K562 (cell line): ENCODE measurements at regions not wholly inside any gene's neighbourhood (a gene's known extent, or its start where the extent isn't known, plus 50 kb on each side); places are given as distances from the start of the nearest gene placed in this dataset.
A peak's percentile ranks its signal among the peaks of the same experiment; 100 is the strongest.

Experiments used
- CEBPG ChIP-seq, 3 experiments: fragments of 200-800 bp in 1 of 3; sonication (Bioruptor generic) in 1 of 3; sonication (generic) in 1 of 3; formaldehyde crosslinking in 1 of 3; IDR thresholded peaks in 2 of 3; conservative IDR thresholded peaks in 1 of 3; 2 replicates each; pipeline versions ENCODE4 v1.6.1 to v1.8.0; 2016 to 2022; ENCODE audit warnings: missing compliant biosample characterization in 2 of 3, missing genetic modification characterization in 2 of 3, mild to moderate bottlenecking in 1 of 3, missing genetic modification reagents in 1 of 3
- CHD2 ChIP-seq: IDR thresholded peaks from 2 replicates; pipeline ENCODE4 v1.6.1; 2011; ENCODE audit warnings: low read depth, low read length
- ELF2 ChIP-seq: fragments of 250-450 bp; sonication (Bioruptor Pico); IDR thresholded peaks from 2 replicates; pipeline ENCODE4 v1.5.0; 2021; ENCODE audit warnings: mild to moderate bottlenecking
- KAT2B ChIP-seq: IDR thresholded peaks from one replicate; pipeline ENCODE4 v1.6.1; 2012; ENCODE audit warnings: low read depth, mild to moderate bottlenecking, control low read depth, inconsistent platforms, low read length, moderate library complexity
- KLF1 ChIP-seq: fragments of 450-650 bp; IDR thresholded peaks from 2 replicates; pipeline ENCODE4 v1.6.1; 2016; ENCODE audit warnings: missing genetic modification characterization, missing compliant biosample characterization
- MYNN ChIP-seq, 2 experiments: sonication (generic); formaldehyde crosslinking in 1 of 2; IDR thresholded peaks; 2 replicates each; pipeline versions ENCODE4 v1.5.0 to v1.6.1; 2016 to 2020; ENCODE audit warnings: antibody characterized with exemption in 1 of 2, missing genetic modification reagents in 1 of 2
- NR2F6 ChIP-seq: fragments of 450-650 bp; formaldehyde crosslinking; IDR thresholded peaks from 2 replicates; pipeline ENCODE4 v1.4.0; 2020; ENCODE audit warnings: mild to moderate bottlenecking
- PHF21A ChIP-seq: fragments of 450-650 bp; IDR thresholded peaks from 2 replicates; pipeline ENCODE4 v1.6.1; 2017; ENCODE audit warnings: low read depth, borderline replicate concordance
- SPI1 ChIP-seq: IDR thresholded peaks from 2 replicates; pipeline ENCODE4 v1.6.1; 2011; ENCODE audit warnings: low read depth, low read length, control low read depth, borderline replicate concordance
- ZC3H4 ChIP-seq: sonication (generic); formaldehyde crosslinking; IDR thresholded peaks from 2 replicates; pipeline ENCODE4 v1.9.0; 2021; ENCODE audit warnings: missing genetic modification reagents, borderline replicate concordance
- ZC3H8 ChIP-seq: fragments of 450-650 bp; IDR thresholded peaks from 2 replicates; pipeline ENCODE4 v1.6.1; 2017
- ZEB2 ChIP-seq: fragments of 450-650 bp; IDR thresholded peaks from 2 replicates; pipeline ENCODE4 v1.6.1; 2016
- ZZZ3 ChIP-seq: fragments of 450-650 bp; IDR thresholded peaks from 2 replicates; pipeline ENCODE4 v1.6.1; 2016; ENCODE audit warnings: antibody characterized with exemption, mild to moderate bottlenecking, moderate library complexity
- TF ChIP-seq, protein P1 (sequence below), 2 experiments: fragments of 450-650 bp; formaldehyde crosslinking in 1 of 2; IDR thresholded peaks; 2 replicates each; pipeline versions ENCODE4 v1.4.0 to v1.6.1; 2014 to 2020; ENCODE audit warnings: mild to moderate bottlenecking in 2 of 2, borderline replicate concordance in 1 of 2, low read depth in 1 of 2
- TF ChIP-seq, protein P2 (sequence below), 3 experiments: IDR thresholded peaks in 2 of 3; conservative IDR thresholded peaks in 1 of 3; 2 replicates each; pipeline ENCODE4 v1.5.1; 2011 to 2012; ENCODE audit warnings: low read length in 3 of 3, mild to moderate bottlenecking in 3 of 3, control low read depth in 2 of 3, improper control_type of control experiment in 1 of 3, inconsistent platforms in 1 of 3, low read depth in 1 of 3, mixed read lengths in 1 of 3, moderate library complexity in 1 of 3; ENCODE audit not compliant: insufficient read depth in 2 of 3
- TF ChIP-seq, protein P3 (sequence below): fragments of 450-650 bp; conservative IDR thresholded peaks from 2 replicates; pipeline ENCODE4 v1.6.1; 2016; ENCODE audit warnings: missing genetic modification characterization, low read depth, mild to moderate bottlenecking, control low read depth, missing compliant biosample characterization

DNA sequence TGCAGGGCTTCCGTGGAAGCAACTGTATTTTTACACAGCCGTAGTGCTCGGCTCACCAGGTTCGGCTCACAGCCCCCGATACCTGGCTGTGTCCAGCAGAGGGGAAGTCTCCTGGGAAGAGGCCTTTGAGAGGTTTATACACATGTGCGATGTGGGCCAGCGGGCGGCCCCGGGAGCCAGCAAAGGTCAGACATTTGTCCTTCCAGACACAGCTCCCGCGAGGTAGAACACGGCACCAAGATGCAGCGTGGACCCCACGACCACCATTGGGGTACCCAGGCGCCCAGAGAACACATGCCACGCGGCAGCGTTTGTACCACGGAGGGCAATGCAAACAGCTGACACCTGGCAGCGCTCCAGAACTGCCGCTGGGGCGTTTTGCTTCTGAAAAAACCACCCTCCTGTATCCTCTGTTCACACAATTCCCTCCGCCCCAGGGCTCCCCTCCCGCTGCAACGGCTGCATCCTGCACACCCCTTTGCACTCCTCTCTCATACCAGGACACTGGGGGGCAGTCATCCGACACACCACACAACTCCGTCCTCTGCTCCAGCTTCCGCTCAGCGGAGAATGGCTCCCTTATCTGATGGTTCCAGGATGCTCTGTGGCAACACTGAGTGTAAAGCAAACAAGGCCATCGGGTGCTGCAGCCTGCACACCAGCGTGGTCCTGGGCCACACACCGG lies 235.3 kb downstream of the SYK start (continued):
- TF ChIP-seq ZEB2 (peak; percentile 39; the same call in 1 of the 2 replicates), ZZZ3 (no peak), ELF2 (no peak), KAT2B (no peak), KLF1 (tag) (no peak), NR2F6 (CRISPR knock-in tag) (no peak), PHF21A (peak; percentile 44; the same call in 1 of the 2 replicates), CHD2 (no peak), MYNN (IDR thresholded peaks at IDR 0.05) (peak; percentile 24; the same call in 1 of the 2 replicates), MYNN (CRISPR knock-in tag; IDR thresholded peaks at IDR 0.05) (no peak), CEBPG (CRISPR knock-in tag; IDR thresholded peaks at IDR 0.05) (peak; percentile 43; the same call in 1 of the 2 replicates), CEBPG (tag; conservative IDR thresholded peaks at IDR 0.05 in 1 of 2, IDR thresholded peaks at IDR 0.05 in 1 of 2) (peak; percentile 39 to 62; a peak in 1 of 4 replicates), ZC3H4 (no peak), ZC3H8 (no peak), SPI1 (0 out of 2 replicates have a peak, but pooled peaks have one; percentile 4)
- TF ChIP-seq, protein P1, sequence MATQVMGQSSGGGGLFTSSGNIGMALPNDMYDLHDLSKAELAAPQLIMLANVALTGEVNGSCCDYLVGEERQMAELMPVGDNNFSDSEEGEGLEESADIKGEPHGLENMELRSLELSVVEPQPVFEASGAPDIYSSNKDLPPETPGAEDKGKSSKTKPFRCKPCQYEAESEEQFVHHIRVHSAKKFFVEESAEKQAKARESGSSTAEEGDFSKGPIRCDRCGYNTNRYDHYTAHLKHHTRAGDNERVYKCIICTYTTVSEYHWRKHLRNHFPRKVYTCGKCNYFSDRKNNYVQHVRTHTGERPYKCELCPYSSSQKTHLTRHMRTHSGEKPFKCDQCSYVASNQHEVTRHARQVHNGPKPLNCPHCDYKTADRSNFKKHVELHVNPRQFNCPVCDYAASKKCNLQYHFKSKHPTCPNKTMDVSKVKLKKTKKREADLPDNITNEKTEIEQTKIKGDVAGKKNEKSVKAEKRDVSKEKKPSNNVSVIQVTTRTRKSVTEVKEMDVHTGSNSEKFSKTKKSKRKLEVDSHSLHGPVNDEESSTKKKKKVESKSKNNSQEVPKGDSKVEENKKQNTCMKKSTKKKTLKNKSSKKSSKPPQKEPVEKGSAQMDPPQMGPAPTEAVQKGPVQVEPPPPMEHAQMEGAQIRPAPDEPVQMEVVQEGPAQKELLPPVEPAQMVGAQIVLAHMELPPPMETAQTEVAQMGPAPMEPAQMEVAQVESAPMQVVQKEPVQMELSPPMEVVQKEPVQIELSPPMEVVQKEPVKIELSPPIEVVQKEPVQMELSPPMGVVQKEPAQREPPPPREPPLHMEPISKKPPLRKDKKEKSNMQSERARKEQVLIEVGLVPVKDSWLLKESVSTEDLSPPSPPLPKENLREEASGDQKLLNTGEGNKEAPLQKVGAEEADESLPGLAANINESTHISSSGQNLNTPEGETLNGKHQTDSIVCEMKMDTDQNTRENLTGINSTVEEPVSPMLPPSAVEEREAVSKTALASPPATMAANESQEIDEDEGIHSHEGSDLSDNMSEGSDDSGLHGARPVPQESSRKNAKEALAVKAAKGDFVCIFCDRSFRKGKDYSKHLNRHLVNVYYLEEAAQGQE (IDR thresholded peaks at IDR 0.05; ENCODE audit: borderline replicate concordance), result peak; percentile 82
- TF ChIP-seq, protein P1 (CRISPR knock-in tag; IDR thresholded peaks at IDR 0.05; ENCODE audit: low read depth), result no peak
- TF ChIP-seq, protein P2, sequence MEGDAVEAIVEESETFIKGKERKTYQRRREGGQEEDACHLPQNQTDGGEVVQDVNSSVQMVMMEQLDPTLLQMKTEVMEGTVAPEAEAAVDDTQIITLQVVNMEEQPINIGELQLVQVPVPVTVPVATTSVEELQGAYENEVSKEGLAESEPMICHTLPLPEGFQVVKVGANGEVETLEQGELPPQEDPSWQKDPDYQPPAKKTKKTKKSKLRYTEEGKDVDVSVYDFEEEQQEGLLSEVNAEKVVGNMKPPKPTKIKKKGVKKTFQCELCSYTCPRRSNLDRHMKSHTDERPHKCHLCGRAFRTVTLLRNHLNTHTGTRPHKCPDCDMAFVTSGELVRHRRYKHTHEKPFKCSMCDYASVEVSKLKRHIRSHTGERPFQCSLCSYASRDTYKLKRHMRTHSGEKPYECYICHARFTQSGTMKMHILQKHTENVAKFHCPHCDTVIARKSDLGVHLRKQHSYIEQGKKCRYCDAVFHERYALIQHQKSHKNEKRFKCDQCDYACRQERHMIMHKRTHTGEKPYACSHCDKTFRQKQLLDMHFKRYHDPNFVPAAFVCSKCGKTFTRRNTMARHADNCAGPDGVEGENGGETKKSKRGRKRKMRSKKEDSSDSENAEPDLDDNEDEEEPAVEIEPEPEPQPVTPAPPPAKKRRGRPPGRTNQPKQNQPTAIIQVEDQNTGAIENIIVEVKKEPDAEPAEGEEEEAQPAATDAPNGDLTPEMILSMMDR (IDR thresholded peaks at IDR 0.05 in 2 of 3, conservative IDR thresholded peaks at IDR 0.05 in 1 of 3; ENCODE audit: insufficient read depth in 2 of 3, low read depth in 1 of 3, low read length in 3 of 3), result peak; percentile 67 to 75 (median 68)
- TF ChIP-seq, protein P3, sequence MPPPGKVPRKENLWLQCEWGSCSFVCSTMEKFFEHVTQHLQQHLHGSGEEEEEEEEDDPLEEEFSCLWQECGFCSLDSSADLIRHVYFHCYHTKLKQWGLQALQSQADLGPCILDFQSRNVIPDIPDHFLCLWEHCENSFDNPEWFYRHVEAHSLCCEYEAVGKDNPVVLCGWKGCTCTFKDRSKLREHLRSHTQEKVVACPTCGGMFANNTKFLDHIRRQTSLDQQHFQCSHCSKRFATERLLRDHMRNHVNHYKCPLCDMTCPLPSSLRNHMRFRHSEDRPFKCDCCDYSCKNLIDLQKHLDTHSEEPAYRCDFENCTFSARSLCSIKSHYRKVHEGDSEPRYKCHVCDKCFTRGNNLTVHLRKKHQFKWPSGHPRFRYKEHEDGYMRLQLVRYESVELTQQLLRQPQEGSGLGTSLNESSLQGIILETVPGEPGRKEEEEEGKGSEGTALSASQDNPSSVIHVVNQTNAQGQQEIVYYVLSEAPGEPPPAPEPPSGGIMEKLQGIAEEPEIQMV (tag), result no peak
